GM13976 (cell line): ENCODE measurements at regions not wholly inside any gene's neighbourhood (a gene's known extent, or its start where the extent isn't known, plus 50 kb on each side); places are given as distances from the start of the nearest gene placed in this dataset.

ENCODE experiments used
- DNase-seq: peaks from one replicate; pipeline ENCODE4 v3.0.0; 2012; ENCODE audit warnings: low spot score
- in situ Hi-C: fragments of 300-500 bp; cut with MboI; formaldehyde crosslinking; loops from one replicate; pipeline ENCODE4 v1.12.0; 2022; ENCODE audit warnings: low sequenced_read_pairs, mixed read lengths, inconsistent platforms; ENCODE audit not compliant: unreplicated experiment
- TF ChIP-seq, protein P1 (sequence below): IDR thresholded peaks from 2 replicates; pipeline ENCODE4 v1.5.1; 2012; ENCODE audit warnings: borderline replicate concordance, mild to moderate bottlenecking; ENCODE audit not compliant: insufficient read depth; ENCODE audit errors: extremely low read depth, missing control alignments, control extremely low read depth

DNA sequence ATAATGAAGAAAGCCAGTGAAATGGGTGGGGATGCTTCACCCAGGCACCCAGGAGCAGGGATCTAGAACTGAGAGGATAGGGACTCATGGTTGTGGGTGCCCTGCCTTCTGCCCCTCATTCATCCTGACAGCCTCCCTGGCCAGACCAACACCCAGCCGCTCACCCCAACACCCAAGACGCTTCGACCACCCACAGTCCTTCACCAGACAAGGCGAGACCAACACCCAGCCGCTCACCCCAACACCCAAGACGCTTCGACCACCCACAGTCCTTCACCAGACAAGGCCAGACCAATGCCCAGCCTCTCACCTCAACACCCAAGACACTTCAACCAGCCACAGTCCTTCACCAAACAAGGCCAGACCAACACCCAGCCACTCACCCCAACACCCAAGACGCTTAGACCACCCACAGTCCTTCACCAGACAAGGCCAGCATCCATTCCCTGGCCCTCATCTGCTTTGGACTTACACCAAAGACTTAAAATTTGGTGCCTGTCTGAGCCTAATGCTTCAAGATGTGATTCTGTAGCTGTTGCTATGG is 131.5 kb downstream of the ANKRD60 start:
- TF ChIP-seq, protein P1, sequence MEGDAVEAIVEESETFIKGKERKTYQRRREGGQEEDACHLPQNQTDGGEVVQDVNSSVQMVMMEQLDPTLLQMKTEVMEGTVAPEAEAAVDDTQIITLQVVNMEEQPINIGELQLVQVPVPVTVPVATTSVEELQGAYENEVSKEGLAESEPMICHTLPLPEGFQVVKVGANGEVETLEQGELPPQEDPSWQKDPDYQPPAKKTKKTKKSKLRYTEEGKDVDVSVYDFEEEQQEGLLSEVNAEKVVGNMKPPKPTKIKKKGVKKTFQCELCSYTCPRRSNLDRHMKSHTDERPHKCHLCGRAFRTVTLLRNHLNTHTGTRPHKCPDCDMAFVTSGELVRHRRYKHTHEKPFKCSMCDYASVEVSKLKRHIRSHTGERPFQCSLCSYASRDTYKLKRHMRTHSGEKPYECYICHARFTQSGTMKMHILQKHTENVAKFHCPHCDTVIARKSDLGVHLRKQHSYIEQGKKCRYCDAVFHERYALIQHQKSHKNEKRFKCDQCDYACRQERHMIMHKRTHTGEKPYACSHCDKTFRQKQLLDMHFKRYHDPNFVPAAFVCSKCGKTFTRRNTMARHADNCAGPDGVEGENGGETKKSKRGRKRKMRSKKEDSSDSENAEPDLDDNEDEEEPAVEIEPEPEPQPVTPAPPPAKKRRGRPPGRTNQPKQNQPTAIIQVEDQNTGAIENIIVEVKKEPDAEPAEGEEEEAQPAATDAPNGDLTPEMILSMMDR = no peak
- in situ Hi-C loops = loop anchor here (10.0 to 25.0 kb wide), 2 partner anchors 62 to 435 kb away; no protein-coding TSS in a partner anchor
- DNase-seq = no peak

DNA sequence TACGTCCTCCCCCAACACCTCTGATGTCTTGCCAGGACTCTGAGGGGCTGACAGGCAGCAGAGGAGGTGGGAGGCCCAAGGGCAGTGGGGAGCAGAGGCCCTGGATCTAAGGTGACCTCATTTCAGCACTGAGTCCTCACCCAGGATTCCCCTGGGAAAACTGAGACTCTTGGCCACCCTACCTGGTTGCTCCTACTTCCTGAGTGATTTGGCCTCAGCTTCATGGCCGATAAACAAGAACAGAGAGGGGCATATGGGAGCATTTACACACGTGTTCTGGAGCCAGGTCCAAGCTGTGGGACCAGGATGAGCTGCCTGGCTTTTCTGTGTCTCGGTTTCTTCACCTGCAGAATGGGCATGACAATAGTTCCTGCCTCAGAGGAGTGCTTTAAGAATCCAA is 133.8 kb downstream of the ANKRD60 start:
- no peak for DNase-seq
- TF ChIP-seq, protein P1 = no peak
- in situ Hi-C loops = loop anchor here (10.0 to 25.0 kb wide), 2 partner anchors 60 to 432 kb away; no protein-coding TSS in a partner anchor

DNA sequence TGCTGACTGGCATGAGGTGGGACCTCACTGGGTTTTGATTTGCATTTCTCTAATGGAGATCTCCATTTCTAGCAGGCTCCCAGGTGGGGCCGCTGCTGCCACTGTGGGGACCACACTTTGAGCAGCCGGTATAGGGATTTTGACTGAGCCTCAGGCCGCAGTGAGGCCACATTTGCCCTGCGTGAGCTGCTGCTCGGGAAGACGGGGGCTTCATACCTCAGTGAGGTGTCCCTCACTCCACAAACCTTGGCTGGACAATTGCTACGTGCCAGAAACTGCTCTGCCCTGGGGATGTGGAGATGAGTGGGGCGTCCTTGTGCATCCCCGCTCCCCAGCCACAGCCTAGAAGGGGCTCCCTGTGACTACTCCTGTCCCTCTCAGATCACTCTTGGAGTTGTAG is 134.3 kb downstream of the ANKRD60 start:
- no peak for DNase-seq
- TF ChIP-seq, protein P1 = no peak
- in situ Hi-C loops = loop anchor here (10.0 to 25.0 kb wide), 2 partner anchors 59 to 432 kb away; no protein-coding TSS in a partner anchor

DNA sequence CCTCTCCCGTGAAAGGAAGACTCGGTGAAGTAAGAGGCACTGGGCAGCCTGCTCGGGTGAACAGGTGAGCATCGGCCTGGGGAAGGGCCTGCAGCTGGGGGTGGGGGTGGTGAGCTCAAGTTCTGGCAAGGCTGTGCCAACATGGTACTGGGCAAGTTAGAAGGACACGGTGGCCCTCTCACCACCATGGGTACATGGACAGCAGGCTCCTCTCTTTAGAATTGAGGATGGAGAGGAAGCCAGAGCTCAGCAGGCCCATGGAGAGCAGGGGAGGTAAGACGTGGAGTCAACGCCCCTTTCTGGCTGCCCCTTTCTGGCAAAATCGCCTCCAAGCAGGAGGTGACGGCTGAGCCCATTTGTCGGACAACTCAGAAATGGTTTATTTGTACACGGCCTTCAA is 135.6 kb downstream of the ANKRD60 start:
- no peak for DNase-seq
- TF ChIP-seq, protein P1 = no peak
- in situ Hi-C loops = loop anchor here (10.0 to 25.0 kb wide), 2 partner anchors 58 to 431 kb away; no protein-coding TSS in a partner anchor

DNA sequence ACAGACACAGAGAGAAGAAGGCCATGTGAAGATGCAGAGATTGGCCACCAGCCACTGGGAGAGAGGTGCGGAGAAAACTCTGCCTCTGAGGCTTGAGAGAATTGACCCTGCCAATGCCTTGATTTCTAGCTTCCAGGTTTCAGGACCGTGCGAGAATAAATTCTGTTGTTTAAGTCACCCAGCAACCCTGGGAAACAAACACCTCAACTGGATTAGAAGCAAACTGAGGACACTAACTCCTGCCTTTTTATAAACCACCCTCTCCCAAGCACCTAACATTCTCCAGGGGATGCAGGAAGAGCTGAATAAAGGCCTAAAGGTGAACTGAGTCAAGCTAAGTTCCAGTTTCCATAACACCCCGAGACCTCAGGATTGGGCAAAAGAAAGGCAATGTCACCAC is 136.1 kb downstream of the ANKRD60 start:
- TF ChIP-seq, protein P1 = no peak
- no peak for DNase-seq
- in situ Hi-C loops = loop anchor here (10.0 to 25.0 kb wide), 2 partner anchors 58 to 430 kb away; no protein-coding TSS in a partner anchor

DNA sequence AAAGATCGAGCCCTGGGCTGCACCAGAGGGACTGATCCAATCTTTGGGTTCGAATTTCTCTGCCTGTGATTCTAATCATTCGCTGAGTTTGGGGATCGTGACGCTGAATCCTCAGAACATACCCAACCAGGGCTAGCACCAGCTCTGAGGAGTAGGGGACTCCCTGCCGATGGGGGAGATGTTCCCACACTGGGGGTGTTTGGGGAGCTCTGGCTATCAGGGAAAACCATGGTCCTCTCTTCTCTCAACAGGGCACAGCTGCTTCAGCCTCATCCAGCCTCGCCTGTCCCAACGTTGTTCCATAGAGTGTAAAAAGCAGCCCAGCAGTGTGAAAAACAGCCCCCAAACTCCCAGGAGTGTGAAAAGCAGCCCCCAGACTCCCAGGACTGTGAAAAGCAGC is 136.6 kb downstream of the ANKRD60 start:
- DNase-seq = no peak
- in situ Hi-C loops = loop anchor here (10.0 to 25.0 kb wide), 2 partner anchors 57 to 430 kb away; no protein-coding TSS in a partner anchor
- TF ChIP-seq, protein P1 = no peak

DNA sequence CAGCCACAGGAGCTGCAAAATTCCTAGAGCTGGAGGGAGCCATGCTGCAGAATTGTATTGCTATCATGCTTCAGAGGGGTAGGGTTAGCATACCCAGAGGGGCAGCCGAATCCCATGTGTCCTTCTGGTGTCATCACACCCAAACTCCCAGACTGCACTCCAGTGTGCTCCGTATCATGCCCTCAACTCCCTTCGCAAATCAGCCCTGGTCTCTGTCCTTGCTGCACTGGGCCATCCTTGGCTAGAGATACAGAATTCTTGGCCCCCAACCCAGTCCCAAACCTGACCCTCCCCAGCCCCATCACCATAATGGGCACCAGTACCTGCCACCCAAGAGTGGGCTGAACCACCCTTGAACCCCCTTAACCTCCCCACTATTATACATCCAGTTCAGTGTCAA is 138.3 kb downstream of the ANKRD60 start:
- TF ChIP-seq, protein P1 = no peak
- DNase-seq = no peak
- in situ Hi-C loops = loop anchor here (10.0 to 25.0 kb wide), 2 partner anchors 55 to 428 kb away; no protein-coding TSS in a partner anchor
